ENCODE measurements at regions not wholly inside any gene's neighbourhood (a gene's known extent, or its start where the extent isn't known, plus 50 kb on each side); places are given as distances from the start of the nearest gene placed in this dataset.

GRCh38 chr2:7816944-7817343 is 864.9 kb upstream of the ID2 start:
- no peak for DNase-seq

DNA sequence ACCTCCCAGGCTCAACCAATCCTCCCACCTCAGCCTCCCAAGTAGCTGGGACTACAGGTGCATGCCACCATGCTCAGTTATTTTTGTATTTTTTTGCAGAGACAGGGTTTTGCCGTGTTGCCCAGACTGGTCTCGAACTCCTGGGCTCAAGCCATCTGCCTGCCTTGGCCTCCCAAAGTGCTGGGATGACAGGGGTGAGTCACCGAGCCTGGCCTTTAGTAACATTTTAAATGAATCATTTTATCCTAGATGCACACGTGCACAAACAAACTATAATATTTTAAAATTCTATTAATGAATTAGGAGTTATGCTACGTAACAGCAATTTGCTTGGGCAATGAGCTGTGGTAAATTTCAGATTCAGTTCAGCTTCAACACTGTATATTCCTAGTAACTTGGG is 862.5 kb upstream of the ID2 start:
- DNase-seq, result no peak

GRCh38 chr2:7819850-7820249 is 862.0 kb upstream of the ID2 start:
- DNase-seq, result no peak

GRCh38 chr2:7824211-7824610 is 857.6 kb upstream of the ID2 start:
- DNase-seq, result no peak

DNA sequence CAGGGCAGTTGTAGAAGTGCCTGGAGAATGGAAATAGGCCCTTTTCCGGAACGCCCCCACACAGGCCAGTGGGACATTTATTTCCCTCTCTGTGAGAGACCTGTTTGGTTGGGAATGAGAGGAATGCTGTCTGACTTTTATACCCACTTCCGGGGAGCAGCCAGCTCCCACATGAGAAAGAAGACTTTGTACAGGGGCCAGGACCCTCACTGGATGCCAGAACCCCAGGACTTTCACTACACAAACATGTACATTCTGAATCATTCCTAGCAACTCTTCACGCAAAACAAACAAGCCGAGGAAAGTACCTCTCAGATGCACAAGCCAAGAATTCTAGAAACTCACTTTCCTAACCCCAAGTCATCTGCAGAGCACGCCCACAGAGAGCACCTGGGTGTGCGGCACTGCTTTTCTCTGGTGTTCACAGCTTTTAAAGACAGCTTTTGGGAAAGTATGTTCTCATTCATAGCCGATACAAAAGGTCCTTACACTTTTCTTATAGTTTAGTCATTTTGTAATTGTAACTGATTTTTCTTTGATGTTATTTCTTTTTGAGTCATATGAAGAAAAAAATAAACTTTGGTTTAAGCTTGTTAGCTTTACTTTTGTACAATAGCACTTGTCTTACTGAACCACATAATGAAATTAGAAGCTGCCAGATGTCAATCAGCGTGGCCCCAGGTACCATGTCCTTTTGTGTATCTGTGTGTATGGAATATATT is 856.1 kb upstream of the ID2 start:
- no peak for DNase-seq

GRCh38 chr2:7826656-7827055 is 855.2 kb upstream of the ID2 start:
- DNase-seq, result no peak

- DNase-seq, result no peak
Measured at GRCh38 chr2:7829241-7829640, 852.6 kb upstream of the ID2 start.

- DNase-seq, result no peak
Measured at GRCh38 chr2:7830616-7831015, 851.2 kb upstream of the ID2 start.

- DNase-seq, result no peak
Measured at GRCh38 chr2:7835151-7835550, 846.7 kb upstream of the ID2 start.

- DNase-seq, result peak; percentile 29 to 62 (median 48)
Measured at GRCh38 chr2:7835693-7836680, 845.9 kb upstream of the ID2 start.

DNA sequence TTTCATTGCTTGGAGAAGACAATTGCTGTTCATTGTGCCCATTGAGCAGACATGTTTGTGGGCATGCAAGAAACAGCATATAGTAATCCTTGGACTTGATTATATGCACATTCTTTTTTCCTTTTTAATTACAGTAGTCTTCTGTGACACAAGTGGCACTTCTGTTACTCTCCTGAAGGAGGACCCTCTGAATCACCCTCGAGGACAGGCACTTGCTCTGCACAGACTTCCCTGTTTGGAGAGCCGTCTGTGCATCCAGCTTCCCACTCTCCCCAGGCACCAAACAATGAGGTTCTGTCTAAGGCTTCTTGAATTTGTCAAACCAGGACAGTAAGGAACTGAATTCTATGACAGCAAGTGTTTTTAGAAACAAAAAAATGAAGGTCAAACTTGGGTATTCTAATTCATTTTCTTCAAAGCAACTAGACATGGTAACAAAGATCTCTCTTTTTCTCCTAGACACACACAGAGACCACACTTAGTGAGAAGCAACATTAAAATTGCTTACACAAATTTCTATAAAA is 844.6 kb upstream of the ID2 start:
- peak; percentile 71 to 85 (median 82) for DNase-seq

GRCh38 chr2:7838669-7839068 is 843.2 kb upstream of the ID2 start:
- no peak for DNase-seq

GRCh38 chr2:7840651-7841380 is 841.0 kb upstream of the ID2 start:
- no peak for DNase-seq

- DNase-seq, result peak in 3 of 4 experiments; percentile 34 to 36 (median 36)
Measured at GRCh38 chr2:7841751-7842150, 840.1 kb upstream of the ID2 start.

- DNase-seq, result no peak
Measured at GRCh38 chr2:7844414-7844965, 837.4 kb upstream of the ID2 start.

DNA sequence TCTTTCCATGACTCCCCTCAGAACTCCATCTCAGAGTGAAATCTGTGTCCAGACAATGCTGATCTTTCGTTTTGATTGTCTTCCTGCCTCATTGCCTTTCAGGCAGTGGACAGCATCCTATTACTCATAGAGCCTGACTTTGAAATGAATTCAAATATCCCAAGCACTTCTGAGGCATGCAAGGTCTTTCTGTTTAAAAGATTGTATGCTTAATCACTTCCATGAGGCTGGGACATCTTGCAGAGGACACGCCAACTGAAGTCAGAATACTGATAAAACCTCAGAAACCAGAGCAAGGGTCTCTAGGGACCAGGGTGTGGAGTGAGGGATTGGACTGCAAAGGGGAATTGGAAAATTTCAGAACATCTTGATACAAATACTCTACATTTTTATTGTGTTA is 836.5 kb upstream of the ID2 start:
- DNase-seq, result no peak

- DNase-seq, result no peak
Measured at GRCh38 chr2:7846607-7847006, 835.2 kb upstream of the ID2 start.

DNA sequence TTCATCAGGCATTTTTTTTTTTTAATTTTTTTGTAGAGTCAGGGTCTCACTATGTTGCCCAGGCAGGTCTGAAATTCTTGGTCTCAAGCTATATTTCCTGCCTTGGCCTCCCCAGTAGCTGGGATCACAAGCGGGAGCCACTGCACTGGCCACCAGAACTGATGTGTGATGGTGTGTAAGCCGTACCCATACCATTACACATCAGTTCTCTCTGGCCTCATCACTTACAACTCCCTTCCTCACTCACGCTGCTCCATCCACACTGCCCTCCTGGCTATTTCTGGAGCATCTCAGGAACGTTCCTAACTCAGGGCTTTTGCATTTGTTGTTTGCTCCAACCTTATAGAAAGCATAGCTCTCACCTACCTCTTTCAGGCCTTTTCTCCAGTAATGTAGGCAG is 834.5 kb upstream of the ID2 start:
- no peak for DNase-seq

GRCh38 chr2:7849027-7849426 is 832.8 kb upstream of the ID2 start:
- no peak for DNase-seq

DNA sequence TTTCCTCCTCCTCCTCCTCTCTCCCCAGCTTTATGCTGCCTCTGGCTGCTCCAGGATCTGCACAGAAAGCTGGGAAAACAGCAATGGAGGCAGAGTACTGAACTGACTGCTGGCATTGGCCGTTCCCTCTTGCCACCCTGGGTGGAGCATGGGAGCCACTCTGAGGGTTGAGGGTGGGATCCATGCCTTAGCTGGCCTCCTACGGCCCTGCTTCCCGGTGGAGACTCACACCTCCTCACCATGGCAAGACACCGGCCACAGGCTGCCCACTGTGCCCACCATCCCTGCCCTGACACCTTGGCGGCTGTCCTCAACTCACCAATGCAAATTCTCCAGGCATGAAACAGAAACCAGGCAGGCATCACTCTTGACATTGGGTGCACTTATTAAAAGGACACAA is 832.3 kb upstream of the ID2 start:
- no peak for DNase-seq

DNA sequence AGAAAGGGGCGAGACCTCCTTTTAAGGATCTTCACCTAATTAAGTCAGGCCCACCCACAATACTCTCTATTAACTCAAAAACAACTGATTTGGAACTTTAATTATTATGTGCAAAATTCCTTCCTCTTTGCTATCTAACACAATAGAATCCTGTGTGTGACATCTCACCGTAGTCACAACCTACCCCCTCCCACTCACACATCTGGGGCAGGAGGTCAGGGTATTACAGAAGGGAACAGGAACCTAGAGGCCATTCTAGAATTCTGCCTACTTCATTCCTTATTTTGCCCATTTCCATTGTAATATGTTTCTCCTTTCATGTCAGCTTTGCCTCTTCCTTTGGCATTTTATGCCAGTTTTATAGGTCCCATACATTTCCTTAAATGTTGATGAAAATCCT is 829.3 kb upstream of the ID2 start:
- peak; percentile 33 to 68 (median 62) for DNase-seq

DNA sequence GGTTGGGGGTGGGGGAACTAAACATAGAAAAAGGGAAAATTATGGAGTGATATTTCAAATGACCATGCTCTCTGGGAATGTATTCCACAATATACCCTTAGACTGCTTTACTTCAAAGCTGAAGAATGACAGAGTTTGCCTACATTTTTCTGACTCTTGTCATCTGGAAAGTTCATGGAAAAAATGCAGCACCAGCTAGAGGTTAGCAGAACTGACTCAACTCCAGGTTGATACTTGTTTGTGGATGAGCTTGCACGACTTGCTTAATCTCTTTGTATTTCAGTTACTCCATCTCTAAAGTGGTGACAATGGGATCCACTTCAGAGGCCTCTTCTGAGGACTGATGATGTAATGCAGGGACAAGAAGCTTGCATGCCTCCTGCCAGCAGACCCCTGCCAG is 824.0 kb upstream of the ID2 start:
- no peak for DNase-seq

DNA sequence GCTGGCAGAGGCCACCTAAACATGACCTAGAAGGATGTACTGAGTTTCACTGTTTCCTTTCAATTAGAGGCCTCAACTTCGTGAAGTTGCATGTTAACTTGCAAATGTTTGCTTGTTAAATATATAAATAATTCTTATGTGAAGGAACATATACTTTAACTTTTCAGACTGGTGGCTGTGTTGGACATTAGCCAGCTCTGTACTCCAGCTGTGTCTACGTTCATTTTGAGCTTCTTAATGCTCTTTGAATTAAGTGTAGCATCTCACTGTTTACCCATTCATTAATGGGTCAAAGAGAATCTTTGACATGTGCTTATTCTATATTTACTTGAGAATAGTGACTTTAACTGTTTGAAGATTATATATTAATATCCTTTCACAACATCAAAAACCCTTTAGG is 823.2 kb upstream of the ID2 start:
- no peak for DNase-seq

Measured in suppressor macrophage (primary cell).